T-cell (primary cell): ENCODE measurements at regions not wholly inside any gene's neighbourhood (a gene's known extent, or its start where the extent isn't known, plus 50 kb on each side); places are given as distances from the start of the nearest gene placed in this dataset.
"Not testable (repeated sequence)": the region's sequence is repeated elsewhere in the genome, so short reads cannot be mapped to it uniquely, and the experiment has no call there.

Experiments
- ATAC-seq, 4 experiments: fragments of 200-7000 bp in 3 of 4; fragments of 150-1000 bp in 1 of 4; cut with Tn5 transposase; replicated peaks in 1 of 4; 1 replicate in 3 of 4; 2 replicates in 1 of 4; pipeline ENCODE4 v1.10.0; 2021; ENCODE audit warnings: moderate library complexity in 3 of 4, mild to moderate bottlenecking in 2 of 4, moderate number of reproducible peaks in 1 of 4
- CTCF ChIA-PET, 2 donors: fragments of 300-600 bp; sonication (Branson Sonifier 250); formaldehyde crosslinking; loops; one replicate each; lab custom pipeline; 2022; ENCODE audit warnings: antibody characterized with exemption in 2 of 2; lab: Charles Lee
- POLR2A ChIA-PET, 2 donors: fragments of 300-600 bp; sonication (Branson Sonifier 250); formaldehyde crosslinking; loops; one replicate each; lab custom pipeline; 2022; ENCODE audit warnings: antibody characterized with exemption in 2 of 2; lab: Charles Lee
- DNase-seq, 35 experiments: peaks; one replicate each; pipeline versions ENCODE4 v3.0.0 to v3.0.0-alpha.2; 2013 to 2023
- H3K27ac ChIP-seq: one replicate; pipeline ENCODE4 v1.5.1; 2013; ENCODE audit warnings: low read length
- H3K27me3 ChIP-seq, 2 experiments: replicated peaks in 1 of 2; 1 replicate in 1 of 2; 2 replicates in 1 of 2; pipeline versions ENCODE4 v1.6.1 to v1.7.0; 2013; ENCODE audit warnings: low read length in 1 of 2, mixed read lengths in 1 of 2; ENCODE audit not compliant: control insufficient read depth in 2 of 2, insufficient read depth in 2 of 2; ENCODE audit errors: extremely low read depth in 1 of 2
- H3K36me3 ChIP-seq, 2 donors: 1 replicate in 1 of 2; 2 replicates in 1 of 2; pipeline versions ENCODE4 v1.6.1 to v1.7.0; 2013; ENCODE audit warnings: low read length in 1 of 2; ENCODE audit not compliant: control insufficient read depth in 2 of 2, insufficient read depth in 1 of 2; ENCODE audit errors: extremely low read depth in 1 of 2
- H3K4me1 ChIP-seq, 2 experiments: 1 replicate in 1 of 2; 2 replicates in 1 of 2; pipeline versions ENCODE4 v1.6.1 to v1.7.0; 2013; ENCODE audit warnings: low read length in 2 of 2, mixed read lengths in 1 of 2; ENCODE audit not compliant: insufficient read depth in 2 of 2, control insufficient read depth in 1 of 2; ENCODE audit errors: extremely low read depth in 1 of 2
- H3K4me3 ChIP-seq, 2 donors: 1 replicate in 1 of 2; 2 replicates in 1 of 2; pipeline versions ENCODE4 v1.5.1 to v1.7.0; 2013; ENCODE audit warnings: mild to moderate bottlenecking in 2 of 2, low read length in 1 of 2, moderate library complexity in 1 of 2; ENCODE audit not compliant: control insufficient read depth in 1 of 2; ENCODE audit errors: extremely low read depth in 1 of 2
- H3K9me3 ChIP-seq: 2 replicates; pipeline ENCODE4 v1.7.0; 2013
- H3K27ac Mint-ChIP-seq, 2 donors: one replicate each; pipeline ENCODE4 v1.8.0; 2020 to 2021; ENCODE audit warnings: mild to moderate bottlenecking in 2 of 2, mixed read lengths in 2 of 2
- H3K27me3 Mint-ChIP-seq, 2 donors: one replicate each; pipeline ENCODE4 v1.8.0; 2021 to 2022; ENCODE audit warnings: mixed read lengths in 2 of 2
- H3K36me3 Mint-ChIP-seq: one replicate; pipeline ENCODE4 v1.8.0; 2021; ENCODE audit warnings: mixed read lengths
- H3K4me1 Mint-ChIP-seq, 3 donors: one replicate each; pipeline ENCODE4 v1.8.0; 2020 to 2022; ENCODE audit warnings: mixed read lengths in 3 of 3, mild to moderate bottlenecking in 1 of 3
- H3K4me3 Mint-ChIP-seq, 3 donors: one replicate each; pipeline ENCODE4 v1.8.0; 2020 to 2022; ENCODE audit warnings: mild to moderate bottlenecking in 3 of 3, mixed read lengths in 3 of 3, moderate library complexity in 3 of 3
- H3K9me3 Mint-ChIP-seq, 3 donors: one replicate each; pipeline ENCODE4 v1.8.0; 2020 to 2022; ENCODE audit warnings: mixed read lengths in 3 of 3
- WGBS: methylation state at CpG from one replicate; pipeline ENCODE4 v1.1.5; 2013; ENCODE audit warnings: missing lambda C conversion rate; ENCODE audit not compliant: insufficient coverage; 5-methylcytosine and 5-hydroxymethylcytosine counted together

GRCh38 chr2:66632882-66633281, 198.0 kb downstream of the MEIS1 start:
- 88% methylated on average over 18 of the region's 19 CpGs for WGBS
- H3K4me1 Mint-ChIP-seq, H3K27me3 ChIP-seq, POLR2A ChIA-PET, H3K4me1 ChIP-seq, H3K9me3 ChIP-seq, H3K27ac ChIP-seq, H3K36me3 Mint-ChIP-seq, H3K9me3 Mint-ChIP-seq, H3K27ac Mint-ChIP-seq, H3K36me3 ChIP-seq, H3K27me3 Mint-ChIP-seq, H3K4me3 Mint-ChIP-seq, H3K4me3 ChIP-seq, DNase-seq, ATAC-seq, CTCF ChIA-PET: not testable (repeated sequence)

GRCh38 chr2:66633631-66634030, 198.7 kb downstream of the MEIS1 start:
- CTCF ChIA-PET, result no interaction called here
- Mint-ChIP-seq H3K27ac (no peak overlapping the region), H3K9me3 (peaks cover 5 to 7% (median 5%) of the 10 kb centered on the region in 3 donors), H3K4me3 (no peak overlapping the region), H3K36me3 (no peaks in the 10 kb centered on the region), H3K27me3 (no peaks in the 10 kb centered on the region), H3K4me1 (no peaks in the 10 kb centered on the region)
- no peaks in the 10 kb centered on the region for H3K9me3 ChIP-seq
- no peak overlapping the region for H3K27ac ChIP-seq
- H3K4me3 ChIP-seq, result no peak overlapping the region
- no peaks in the 10 kb centered on the region for H3K36me3 ChIP-seq
- H3K27me3 ChIP-seq, result no peaks in the 10 kb centered on the region
- DNase-seq, result no peak
- POLR2A ChIA-PET, result no interaction called here
- H3K4me1 ChIP-seq, result no peaks in the 10 kb centered on the region
- no peak for ATAC-seq
- WGBS, result 100% methylated on average over 1 of the region's 3 CpGs

DNA sequence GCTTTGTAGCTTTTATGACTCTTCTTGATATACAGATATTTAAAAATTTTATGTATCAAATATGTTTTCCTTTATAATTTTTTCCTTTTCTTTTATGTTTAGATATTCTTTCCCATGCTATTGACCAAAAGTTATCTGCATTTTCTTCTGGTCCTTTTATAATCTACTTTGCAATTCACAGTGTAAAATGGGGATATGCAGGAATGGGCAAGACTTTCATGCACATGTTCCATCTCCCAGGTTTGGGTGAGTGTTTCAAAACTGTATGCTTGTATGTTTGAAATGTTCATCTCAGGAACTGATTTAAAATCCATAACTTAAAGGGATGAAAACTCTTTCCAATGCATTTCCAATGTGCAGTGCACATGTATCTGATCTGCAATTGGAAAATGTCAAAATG, 199.9 kb downstream of the MEIS1 start:
- POLR2A ChIA-PET, result interaction anchor here in 1 of 2 donors (0.6 kb wide), 1 partner anchor 12 kb away, joined by 9 read pairs; no protein-coding TSS in a partner anchor
- Mint-ChIP-seq H3K27me3 (no peaks in the 10 kb centered on the region), H3K27ac (no peak overlapping the region), H3K36me3 (no peaks in the 10 kb centered on the region), H3K4me3 (no peak overlapping the region), H3K9me3 (peaks cover 5 to 6% (median 5%) of the 10 kb centered on the region in 3 donors), H3K4me1 (no peaks in the 10 kb centered on the region)
- ATAC-seq (no peak), DNase-seq (no peak)
- no peak overlapping the region for H3K27ac ChIP-seq
- CTCF ChIA-PET, result no interaction called here
- no peak overlapping the region for H3K4me3 ChIP-seq
- no peaks in the 10 kb centered on the region for H3K4me1 ChIP-seq
- H3K36me3 ChIP-seq, result no peaks in the 10 kb centered on the region
- no peaks in the 10 kb centered on the region for H3K27me3 ChIP-seq
- no peaks in the 10 kb centered on the region for H3K9me3 ChIP-seq

DNA sequence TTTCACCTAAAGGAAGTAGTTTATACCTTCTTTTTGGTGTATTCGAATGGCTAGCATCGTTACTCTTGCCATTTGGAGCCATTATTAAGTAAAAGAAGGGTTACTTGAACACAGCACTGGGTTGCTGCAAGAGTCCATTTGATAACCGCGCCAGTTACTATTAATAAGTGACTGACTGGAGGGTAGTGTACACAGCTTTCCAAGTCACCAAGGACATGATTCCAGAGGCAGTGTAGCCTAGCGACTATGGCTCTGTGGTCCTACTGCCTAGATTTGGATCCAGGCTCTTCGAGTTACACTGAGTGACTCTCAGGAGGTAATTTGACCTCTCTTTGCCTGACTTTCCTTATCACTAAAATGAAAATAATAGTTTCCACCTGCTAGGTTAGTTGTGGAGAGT, 206.8 kb downstream of the MEIS1 start:
- Histone ChIP-seq H3K4me3 (no peak overlapping the region), H3K9me3 (no peaks in the 10 kb centered on the region), H3K27ac (no peak overlapping the region), H3K36me3 (no peaks in the 10 kb centered on the region), H3K4me1 (no peaks in the 10 kb centered on the region), H3K27me3 (no peaks in the 10 kb centered on the region)
- no peaks in the 10 kb centered on the region for H3K4me1 Mint-ChIP-seq
- DNase-seq (no peak), ATAC-seq (no peak)
- no peak overlapping the region for H3K27ac Mint-ChIP-seq
- WGBS, result 96% methylated on average over 3 of the region's 6 CpGs
- no peaks in the 10 kb centered on the region for H3K9me3 Mint-ChIP-seq
- H3K4me3 Mint-ChIP-seq, result no peak overlapping the region
- no peaks in the 10 kb centered on the region for H3K36me3 Mint-ChIP-seq
- ChIA-PET POLR2A (no interaction called here), CTCF (no interaction called here)
- no peaks in the 10 kb centered on the region for H3K27me3 Mint-ChIP-seq

GRCh38 chr2:66648081-66648480, 213.2 kb downstream of the MEIS1 start:
- H3K36me3 Mint-ChIP-seq, H3K4me1 ChIP-seq, CTCF ChIA-PET, H3K4me3 Mint-ChIP-seq, H3K4me1 Mint-ChIP-seq, H3K9me3 ChIP-seq, POLR2A ChIA-PET, ATAC-seq, H3K27me3 Mint-ChIP-seq, H3K27me3 ChIP-seq, H3K9me3 Mint-ChIP-seq, H3K27ac ChIP-seq, DNase-seq, H3K4me3 ChIP-seq, H3K27ac Mint-ChIP-seq, H3K36me3 ChIP-seq: not testable (repeated sequence)
- 80% methylated on average over 7 of the region's 12 CpGs for WGBS

DNA sequence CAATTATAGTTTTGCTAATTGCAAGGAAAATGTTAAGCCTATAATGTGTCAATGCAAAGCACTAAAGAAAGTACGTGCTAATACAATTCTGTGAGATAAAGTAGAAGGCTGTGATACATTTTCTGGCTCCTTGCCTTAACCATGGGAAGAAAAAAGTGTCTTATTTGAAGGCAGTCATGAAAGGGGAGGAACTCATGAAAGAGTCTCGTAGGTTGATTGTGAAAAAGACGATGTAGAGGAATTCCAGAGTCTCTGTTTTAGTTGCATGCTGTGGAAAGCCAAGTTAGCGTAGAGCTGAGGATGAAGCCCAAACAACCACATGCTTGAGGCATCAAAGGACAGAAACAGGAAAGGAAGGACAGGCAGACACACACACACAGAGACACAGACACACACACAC, 214.1 kb downstream of the MEIS1 start:
- Histone ChIP-seq H3K4me3 (no peak overlapping the region), H3K27ac (no peak overlapping the region), H3K9me3 (no peaks in the 10 kb centered on the region), H3K4me1 (no peaks in the 10 kb centered on the region), H3K27me3 (no peaks in the 10 kb centered on the region), H3K36me3 (no peaks in the 10 kb centered on the region)
- H3K9me3 Mint-ChIP-seq, result peaks cover 4 to 8% (median 6%) of the 10 kb centered on the region in 3 donors
- ATAC-seq, result no peak
- H3K27me3 Mint-ChIP-seq, result no peaks in the 10 kb centered on the region
- CTCF ChIA-PET, result no interaction called here
- no peaks in the 10 kb centered on the region for H3K36me3 Mint-ChIP-seq
- no peak overlapping the region for H3K4me3 Mint-ChIP-seq
- no peaks in the 10 kb centered on the region for H3K4me1 Mint-ChIP-seq
- DNase-seq, result no peak
- 88% methylated on average over 4 of the region's 4 CpGs for WGBS
- POLR2A ChIA-PET, result no interaction called here
- no peak overlapping the region for H3K27ac Mint-ChIP-seq

DNA sequence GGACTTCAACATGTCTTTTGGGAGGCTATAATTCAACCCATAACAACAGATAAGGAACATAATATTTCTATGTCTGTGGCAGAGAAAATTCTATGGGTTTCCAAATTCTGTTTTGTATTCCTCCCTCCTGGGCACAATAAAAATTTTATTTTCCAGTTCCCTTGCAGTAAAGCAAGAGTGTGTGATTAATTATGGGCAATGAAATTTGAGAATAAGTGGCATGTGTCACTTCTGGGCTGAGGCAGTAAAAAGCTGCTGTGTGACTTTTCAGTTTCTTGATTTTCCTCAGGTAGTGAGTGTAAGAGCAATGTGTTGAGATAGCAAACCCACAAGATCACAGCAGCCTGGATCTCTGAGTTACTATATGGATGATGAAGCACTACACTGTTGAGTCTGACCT, 216.4 kb downstream of the MEIS1 start:
- Mint-ChIP-seq H3K4me1 (no peaks in the 10 kb centered on the region), H3K36me3 (no peaks in the 10 kb centered on the region), H3K9me3 (peaks cover 7 to 9% (median 8%) of the 10 kb centered on the region in 3 donors), H3K27ac (no peak overlapping the region), H3K27me3 (no peaks in the 10 kb centered on the region), H3K4me3 (no peak overlapping the region)
- Histone ChIP-seq H3K27me3 (no peaks in the 10 kb centered on the region), H3K4me1 (no peaks in the 10 kb centered on the region), H3K27ac (no peak overlapping the region), H3K36me3 (no peaks in the 10 kb centered on the region), H3K4me3 (no peak overlapping the region), H3K9me3 (no peaks in the 10 kb centered on the region)
- ATAC-seq, result no peak
- no peak for DNase-seq
- POLR2A ChIA-PET, result no interaction called here
- CTCF ChIA-PET, result no interaction called here
